HG03039 (cell line): ENCODE measurements at regions not wholly inside any gene's neighbourhood (a gene's known extent, or its start where the extent isn't known, plus 50 kb on each side); places are given as distances from the start of the nearest gene placed in this dataset.

Experiments used
- ATAC-seq: cut with Tn5 transposase; IDR thresholded peaks from one replicate; pipeline ENCODE4 v1.9.1; 2021; ENCODE audit warnings: mild to moderate bottlenecking, moderate library complexity; ENCODE audit not compliant: unreplicated experiment

GRCh38 chr12:107339932-107340331, 246.6 kb upstream of the CRY1 start:
- ATAC-seq, result no peak

- ATAC-seq, result no peak
Measured at GRCh38 chr12:107340898-107341297, 247.5 kb upstream of the CRY1 start.

GRCh38 chr12:107344035-107344808, 250.9 kb upstream of the CRY1 start:
- ATAC-seq, result no peak

GRCh38 chr12:107347261-107347660, 253.9 kb upstream of the CRY1 start:
- ATAC-seq, result no peak

GRCh38 chr12:107349008-107349747, 255.8 kb upstream of the CRY1 start:
- ATAC-seq, result no peak

- no peak for ATAC-seq
Measured at GRCh38 chr12:107349839-107350238, 256.5 kb upstream of the CRY1 start.

- ATAC-seq, result no peak
Measured at GRCh38 chr12:107351109-107351508, 257.8 kb upstream of the CRY1 start.

- no peak for ATAC-seq
Measured at GRCh38 chr12:107351713-107352112, 258.4 kb upstream of the CRY1 start.

- no peak for ATAC-seq
Measured at GRCh38 chr12:107352347-107353081, 259.2 kb upstream of the CRY1 start.

- no peak for ATAC-seq
Measured at GRCh38 chr12:107353312-107353711, 260.0 kb upstream of the CRY1 start.

- ATAC-seq, result no peak
Measured at GRCh38 chr12:107355004-107355565, 261.7 kb upstream of the CRY1 start.

- no peak for ATAC-seq
Measured at GRCh38 chr12:107355612-107356011, 262.3 kb upstream of the CRY1 start.

GRCh38 chr12:107356266-107356936, 263.1 kb upstream of the CRY1 start:
- ATAC-seq, result no peak

GRCh38 chr12:107356937-107357295, 263.6 kb upstream of the CRY1 start:
- ATAC-seq, result no peak

- ATAC-seq, result no peak
Measured at GRCh38 chr12:107359382-107359781, 266.0 kb upstream of the CRY1 start.

- no peak for ATAC-seq
Measured at GRCh38 chr12:107360033-107360432, 266.7 kb upstream of the CRY1 start.

GRCh38 chr12:107360482-107360881, 267.1 kb upstream of the CRY1 start:
- ATAC-seq, result no peak

- no peak for ATAC-seq
Measured at GRCh38 chr12:107361970-107362369, 268.6 kb upstream of the CRY1 start.

- ATAC-seq, result no peak
Measured at GRCh38 chr12:107362960-107363359, 269.6 kb upstream of the CRY1 start.

- ATAC-seq, result no peak
Measured at GRCh38 chr12:107364875-107365518, 271.6 kb upstream of the CRY1 start.
